ENCODE measurements at regions not wholly inside any gene's neighbourhood (a gene's known extent, or its start where the extent isn't known, plus 50 kb on each side); places are given as distances from the start of the nearest gene placed in this dataset.

DNA sequence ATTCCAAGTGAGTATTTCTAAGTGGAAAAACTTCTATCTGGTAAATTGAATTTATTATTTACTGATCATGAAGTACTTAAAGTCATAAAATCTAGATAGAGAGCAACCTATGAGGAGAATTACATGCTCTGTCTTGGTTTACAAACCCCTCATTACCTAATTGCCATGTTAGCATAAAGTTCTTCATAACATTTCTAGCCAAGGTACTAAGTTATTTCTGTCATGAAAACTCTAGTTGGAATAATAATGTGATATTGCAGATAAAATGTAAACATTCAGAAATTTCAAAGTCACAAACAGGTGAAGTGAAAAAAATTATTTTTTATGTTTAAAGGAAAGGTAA lies 228.6 kb downstream of the TTLL7 start:
- no peak for DNase-seq (ENCODE audit: low spot score)

DNA sequence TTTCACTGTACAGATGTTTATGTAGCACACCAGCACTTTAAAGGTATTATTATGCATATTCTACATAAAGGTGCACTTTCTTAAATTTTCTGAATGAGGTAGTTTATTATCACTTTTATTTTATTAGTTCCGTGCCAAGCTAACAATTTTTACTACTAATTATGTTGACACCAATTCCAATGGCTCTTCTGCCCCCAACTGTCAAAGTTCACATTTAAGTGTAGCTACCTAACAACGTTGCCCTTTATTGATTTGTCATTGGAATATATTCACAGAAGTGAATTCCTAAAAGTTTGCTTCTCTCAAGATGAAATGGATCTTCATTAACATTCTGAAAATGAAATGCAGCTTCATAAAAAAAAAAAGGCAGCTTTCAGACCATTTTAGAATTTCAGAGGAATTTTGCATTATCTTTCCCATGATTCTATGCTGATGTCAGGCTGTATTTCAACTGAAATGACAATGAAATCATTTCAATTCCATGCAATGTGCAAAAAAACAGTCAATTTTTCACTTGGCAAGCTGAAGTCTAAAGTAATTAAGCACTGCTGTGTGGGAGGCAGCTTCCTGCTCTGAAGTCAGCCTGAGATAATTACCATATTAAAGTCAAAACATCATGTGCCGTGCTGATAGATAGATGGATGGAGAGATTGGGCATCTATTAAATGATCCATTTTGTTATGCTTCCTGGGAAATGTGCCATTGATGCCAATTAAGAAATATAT lies 229.2 kb downstream of the TTLL7 start:
- DNase-seq (ENCODE audit: low spot score): peak; percentile 41

DNA sequence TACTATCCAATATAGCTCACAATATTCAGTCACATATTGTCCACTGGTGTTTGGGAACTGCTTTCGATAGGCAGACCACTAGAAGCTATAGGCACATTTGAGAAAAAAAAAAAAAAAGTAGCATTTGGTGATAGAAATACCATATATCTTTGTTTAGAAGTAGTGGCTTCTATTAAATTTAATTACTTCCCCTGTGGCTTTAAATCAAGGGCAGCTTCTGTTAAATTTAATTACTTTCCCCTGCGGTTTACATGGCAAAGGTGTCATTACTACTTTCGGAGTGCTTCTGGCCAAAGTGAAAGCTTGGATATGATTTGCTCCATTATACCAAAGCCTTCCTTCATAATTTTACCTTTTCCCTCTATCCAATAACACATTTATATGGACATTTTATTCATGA lies 229.9 kb downstream of the TTLL7 start:
- no peak for DNase-seq (ENCODE audit: low spot score)

DNA sequence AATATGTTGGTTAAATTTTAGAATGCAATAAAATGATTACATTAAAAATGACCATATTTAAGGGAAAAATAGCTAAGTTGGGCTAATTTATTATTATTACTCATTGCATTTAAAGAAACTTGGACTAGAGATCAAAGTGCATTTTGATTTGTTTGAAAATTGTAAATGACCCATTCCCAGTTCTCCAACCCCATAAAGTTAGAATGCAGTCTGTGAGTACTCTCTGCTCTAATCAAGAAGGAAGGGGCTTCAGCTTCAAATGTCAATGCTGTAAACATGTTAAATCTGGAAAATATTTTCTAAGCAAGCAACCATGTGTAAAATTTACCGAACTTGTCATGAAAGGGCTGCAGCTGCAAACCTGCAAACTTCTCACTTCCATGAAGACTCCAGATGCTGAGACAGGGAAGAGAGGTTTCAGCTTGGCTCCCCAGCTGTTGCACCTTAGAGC lies 232.7 kb downstream of the TTLL7 start:
- DNase-seq (ENCODE audit: low spot score): peak; percentile 71

DNA sequence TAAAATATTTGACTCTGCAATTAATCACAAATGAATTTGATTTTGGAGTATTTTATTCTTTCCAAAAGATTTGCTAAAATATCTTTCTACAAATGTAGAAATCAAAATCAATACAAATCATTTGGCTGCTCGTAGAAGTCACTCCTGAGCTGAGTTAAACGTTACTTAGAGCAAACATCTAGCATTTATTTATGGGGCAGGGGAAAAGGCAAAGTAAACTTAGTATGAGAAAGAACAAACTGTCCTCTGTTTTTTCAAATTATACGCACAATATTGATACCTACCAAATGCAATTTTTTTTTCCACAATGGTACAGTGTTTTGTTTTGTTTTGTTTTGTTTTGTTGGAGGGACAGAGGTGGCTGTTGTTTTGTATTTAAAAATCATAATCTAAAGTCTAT lies 233.8 kb downstream of the TTLL7 start:
- peak; percentile 34 for DNase-seq (ENCODE audit: low spot score)

DNA sequence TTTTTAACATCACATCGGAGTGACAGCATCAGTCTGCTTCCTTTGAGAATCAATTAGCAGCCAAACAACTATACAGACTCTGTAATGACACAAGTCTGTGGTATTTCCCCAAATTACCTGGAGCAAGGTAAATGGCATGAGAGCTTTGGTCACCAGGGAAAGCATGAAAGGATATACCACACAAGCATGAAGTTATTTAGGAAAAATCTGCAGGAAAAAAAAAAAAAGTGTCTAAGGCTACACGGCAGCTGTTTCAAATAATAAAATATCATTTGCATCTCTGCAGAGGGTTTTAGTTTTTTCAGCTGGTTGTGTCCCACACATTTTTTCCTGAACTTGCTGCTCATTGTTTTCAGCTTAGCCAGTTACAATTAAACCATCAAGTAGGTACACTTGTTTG lies 234.7 kb downstream of the TTLL7 start:
- peak; percentile 49 for DNase-seq (ENCODE audit: low spot score)

DNA sequence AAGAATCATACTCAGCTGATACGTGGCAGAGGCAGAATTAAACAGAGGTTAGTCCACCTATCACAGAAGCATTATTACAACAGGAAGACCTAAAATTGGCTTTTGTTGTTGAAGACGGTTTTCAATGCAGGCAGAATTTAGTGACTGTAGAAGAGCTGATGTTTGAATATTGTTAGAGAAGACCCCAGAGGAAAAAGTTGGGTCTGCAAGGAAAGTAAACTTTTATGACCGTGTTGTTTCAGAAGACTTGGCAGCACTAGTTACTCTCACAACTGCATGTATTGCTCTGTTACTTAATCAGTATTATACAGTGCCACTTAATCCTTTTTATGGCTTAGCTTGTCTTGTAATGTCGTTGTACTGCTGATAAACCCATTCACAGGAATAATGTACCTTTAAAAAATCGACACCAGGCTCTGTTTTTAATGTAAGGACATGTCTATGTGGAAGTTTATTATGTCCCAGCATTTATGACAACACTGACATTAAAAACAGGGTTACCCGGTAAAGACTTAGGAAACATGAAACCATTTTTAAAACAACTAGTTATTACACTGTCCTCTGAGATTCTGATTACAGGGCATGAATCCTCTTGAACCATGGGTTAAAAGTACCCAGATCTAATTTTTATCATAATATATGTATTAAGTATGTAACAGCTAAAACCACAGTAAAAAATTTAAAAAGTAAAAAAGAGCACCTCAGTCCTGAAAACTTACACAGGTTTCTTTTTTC lies 235.4 kb downstream of the TTLL7 start:
- peak; percentile 67 for DNase-seq (ENCODE audit: low spot score)

DNA sequence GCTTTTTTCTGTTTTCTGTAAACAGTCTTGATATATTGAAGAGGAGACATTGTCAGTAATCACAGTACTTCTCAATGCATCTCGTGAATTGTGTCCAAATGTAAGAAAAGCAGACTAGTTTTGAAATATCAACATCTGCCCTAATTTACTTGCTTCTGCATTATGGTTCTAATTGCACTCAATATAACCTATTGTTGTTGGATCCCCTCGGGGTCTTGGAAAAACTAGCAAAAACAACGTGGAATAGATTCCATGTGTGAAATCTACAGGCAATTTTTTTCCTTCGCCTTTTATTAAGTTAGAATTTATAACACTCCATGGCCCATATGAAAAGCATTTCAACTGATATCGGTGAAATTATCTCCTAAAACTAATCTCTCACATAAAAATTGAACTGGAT lies 236.5 kb downstream of the TTLL7 start:
- no peak for DNase-seq (ENCODE audit: low spot score)

DNA sequence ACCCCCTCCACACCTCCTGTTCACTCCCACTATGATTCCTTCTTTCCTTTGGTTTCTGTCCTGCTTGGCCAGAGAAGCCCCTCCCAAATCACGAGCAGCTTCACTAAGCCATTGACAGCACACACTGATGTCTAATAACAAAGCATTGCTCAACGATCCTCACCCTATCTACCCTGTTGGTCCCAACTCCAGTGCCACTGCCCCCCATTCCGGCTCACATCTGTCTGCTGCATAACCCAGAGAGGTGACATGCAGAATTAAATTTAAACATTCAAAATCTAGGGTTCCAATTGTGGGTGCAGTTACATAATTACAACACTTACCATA lies 236.9 kb downstream of the TTLL7 start:
- DNase-seq (ENCODE audit: low spot score): no peak

DNA sequence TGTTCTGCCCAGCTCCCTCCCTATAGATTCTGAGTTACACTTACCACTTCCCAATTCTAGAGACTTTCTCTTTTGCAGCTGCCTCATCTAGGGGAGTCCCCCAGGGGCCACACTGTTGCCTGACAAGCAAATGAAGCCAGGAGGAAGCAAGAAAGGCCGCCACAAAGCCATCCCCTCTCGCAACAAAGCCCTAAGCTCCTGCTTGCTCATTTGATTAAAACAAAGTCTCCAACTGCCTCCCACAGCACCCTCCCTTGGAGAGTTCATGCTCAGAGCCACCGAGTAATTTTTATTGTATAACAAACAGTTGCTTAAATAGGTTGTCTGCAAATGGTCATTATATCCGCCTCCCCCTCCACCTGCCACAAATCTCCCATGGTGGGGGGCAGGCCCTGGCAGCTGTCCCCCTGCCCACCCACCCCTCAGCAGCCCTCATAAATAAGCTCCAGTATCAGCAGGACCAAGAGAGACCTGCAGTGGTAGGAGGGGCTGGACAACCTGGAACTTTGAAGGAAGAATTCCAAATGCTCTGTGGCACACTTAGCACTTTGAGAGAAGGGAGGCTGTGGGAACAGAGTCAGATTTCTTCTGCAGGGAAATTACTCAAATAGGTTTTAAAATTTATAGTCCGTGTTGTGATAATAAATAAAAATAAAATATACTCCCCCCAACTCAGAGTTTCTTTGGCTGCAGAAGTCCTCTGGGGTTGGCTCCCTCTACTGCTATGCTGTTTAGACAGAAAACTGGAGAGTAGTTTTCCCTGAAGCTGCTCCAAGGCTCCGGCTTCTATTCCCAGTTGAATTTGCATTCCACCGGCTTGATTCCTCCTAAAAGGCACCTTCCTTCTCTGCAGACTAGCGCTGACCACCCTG lies 237.5 kb downstream of the TTLL7 start:
- DNase-seq (ENCODE audit: low spot score): peak; percentile 90

DNA sequence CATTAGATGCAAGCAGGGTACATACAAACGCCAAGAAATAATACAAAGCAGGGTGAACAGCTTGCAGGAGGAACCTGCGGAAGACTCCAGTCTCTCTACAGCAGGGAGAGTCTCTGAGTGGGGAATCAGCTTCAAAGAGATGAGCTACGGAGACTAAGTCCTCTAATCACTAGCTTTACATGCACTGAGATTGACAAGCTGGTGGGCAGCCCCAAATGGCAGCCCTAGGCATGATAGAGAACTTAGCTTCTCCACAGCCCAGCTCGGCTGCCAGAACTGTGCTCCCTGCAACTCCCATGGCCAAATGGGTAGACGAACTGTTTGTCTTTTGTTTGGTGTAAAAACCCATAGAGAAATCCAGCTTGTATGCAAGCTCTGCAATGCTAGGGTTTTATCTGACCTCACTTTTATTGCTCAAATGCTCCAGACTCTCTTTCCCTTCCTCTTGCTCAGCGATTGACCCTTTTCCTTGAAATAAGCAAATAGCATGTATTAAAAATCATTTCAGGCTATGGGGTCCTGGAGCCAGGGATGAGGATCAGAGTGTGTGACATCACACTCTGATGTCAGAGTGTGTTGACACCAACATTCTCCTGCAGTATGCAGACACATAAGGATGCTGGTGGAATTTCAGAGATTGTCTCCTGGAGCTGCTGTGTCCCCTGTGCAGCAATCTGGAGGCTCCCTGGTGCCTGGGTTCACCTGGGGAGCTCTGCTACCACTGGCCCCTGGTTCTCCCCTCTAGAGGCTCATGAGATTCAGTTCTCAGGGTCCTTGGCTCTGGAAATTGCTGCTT lies 238.5 kb downstream of the TTLL7 start:
- peak; percentile 15 for DNase-seq (ENCODE audit: low spot score)

DNA sequence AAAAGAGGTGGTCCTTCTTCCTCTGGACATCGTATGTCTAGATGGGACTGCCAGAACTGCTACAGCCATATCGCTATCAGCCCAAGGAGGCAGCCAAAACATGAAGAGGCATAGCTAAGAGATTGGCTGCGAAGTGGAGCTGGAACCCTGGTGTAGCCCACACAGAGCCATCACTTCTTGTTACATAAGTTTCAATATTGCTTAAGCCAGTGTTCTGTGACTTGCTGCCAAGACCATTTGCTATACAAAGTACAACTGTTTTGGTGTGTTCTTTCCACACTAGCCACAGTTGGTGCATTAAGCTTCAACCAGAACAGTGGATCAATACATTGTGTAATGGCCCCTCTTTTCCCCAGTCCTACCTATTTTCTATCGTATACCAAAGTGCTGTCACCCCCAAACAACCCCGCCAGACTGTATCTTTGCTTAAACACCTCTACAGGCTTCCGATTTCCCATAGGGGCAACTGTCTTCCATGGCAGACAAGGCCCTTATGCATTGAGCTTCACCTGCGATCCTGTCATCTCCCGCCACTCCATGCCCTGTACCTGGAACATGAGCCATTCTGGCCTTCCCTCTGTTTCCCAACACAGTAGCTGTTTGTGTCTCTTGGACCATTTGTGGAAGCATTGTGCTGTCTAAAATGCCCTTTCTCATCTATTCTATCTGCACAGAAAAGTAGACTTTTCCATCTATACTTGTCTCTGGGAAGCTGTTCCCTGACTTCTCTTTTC lies 241.8 kb downstream of the TTLL7 start:
- no peak for DNase-seq (ENCODE audit: low spot score)

DNA sequence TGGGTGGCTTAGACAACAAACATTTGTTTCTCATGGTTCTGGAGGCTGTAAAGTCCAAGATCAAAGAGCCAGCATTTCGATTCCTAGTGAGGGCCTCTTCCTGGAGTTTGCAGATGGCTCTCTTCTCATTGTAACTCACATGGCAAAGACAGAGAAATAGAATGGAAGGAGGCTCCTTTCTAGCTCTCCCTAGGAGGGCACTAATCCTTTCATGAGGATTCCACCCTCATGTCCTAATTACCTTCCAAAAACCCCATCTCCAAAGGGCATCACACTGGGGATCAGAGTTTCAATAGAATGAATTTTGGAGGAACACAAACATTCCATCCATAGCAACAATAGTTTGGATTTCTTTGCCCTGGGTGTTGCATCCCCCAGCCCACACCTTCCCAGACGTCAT lies 247.3 kb downstream of the TTLL7 start:
- DNase-seq (ENCODE audit: low spot score): no peak

DNA sequence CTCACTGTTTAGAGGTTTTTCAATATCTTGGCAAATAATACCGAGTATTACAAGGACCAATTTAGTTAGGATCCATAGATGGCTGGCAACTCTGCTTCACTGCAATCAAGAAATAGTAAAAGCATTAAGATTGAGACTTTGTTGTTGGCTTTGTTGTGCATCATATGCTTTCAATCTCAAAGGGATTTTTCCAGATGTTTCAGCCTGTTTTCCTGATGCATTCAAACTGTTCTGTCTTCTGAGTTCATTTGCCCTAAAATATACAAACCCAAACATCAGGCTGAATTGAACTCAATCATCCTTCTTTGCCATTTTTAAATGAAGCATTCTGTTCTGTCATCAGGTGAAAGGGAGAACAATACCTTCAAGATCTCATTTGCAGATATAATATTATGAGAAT lies 248.7 kb downstream of the TTLL7 start:
- DNase-seq (ENCODE audit: low spot score): no peak

DNA sequence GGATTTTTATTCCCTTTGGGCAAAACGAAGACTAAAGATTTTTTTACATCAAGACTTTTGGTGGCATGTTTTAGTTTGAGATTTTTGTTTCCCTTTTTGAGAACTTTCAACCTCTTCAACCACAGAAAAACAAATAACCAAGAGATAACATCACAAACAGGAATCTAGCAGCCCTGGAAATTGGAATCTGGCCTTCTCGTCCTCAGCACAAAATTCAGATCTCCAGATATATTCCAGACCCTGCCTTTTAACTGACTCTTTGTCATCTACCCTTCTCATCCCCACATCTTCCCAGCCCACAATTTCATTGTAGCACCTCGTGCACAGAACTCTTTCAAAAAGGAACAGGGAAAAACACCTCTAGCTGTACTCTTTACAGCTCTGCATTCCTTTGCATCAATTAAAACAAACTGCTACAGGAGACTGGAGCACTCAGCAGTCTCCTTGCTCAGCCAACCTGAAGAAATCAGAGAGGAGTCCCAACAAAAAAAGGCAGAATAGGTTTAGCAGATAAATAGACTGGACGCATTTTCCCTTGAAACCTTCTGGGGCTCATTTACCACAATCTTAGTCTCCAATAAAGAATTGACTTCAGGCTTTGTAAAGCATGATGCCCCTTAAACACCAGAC lies 251.0 kb downstream of the TTLL7 start:
- no peak for DNase-seq (ENCODE audit: low spot score)

DNA sequence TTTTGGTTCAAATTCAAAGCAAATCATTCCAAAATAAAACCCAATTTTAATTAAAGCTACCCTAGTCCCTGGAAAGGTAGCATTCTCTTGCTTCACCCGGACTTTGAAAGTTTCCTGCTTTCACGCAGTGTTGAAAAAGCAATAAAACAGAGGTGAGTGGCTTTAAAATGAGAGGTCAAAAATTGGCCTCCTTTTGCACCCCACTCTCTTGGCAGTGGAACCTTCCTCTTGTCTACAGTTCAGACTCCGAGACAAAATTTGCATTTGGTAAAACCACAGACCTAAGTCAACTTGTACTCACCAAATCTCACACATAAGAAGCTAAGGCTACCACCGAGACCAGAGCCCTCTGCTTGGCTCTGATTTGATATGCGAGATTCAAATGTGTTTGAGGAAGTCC lies 252.7 kb downstream of the TTLL7 start:
- peak; percentile 43 for DNase-seq (ENCODE audit: low spot score)

DNA sequence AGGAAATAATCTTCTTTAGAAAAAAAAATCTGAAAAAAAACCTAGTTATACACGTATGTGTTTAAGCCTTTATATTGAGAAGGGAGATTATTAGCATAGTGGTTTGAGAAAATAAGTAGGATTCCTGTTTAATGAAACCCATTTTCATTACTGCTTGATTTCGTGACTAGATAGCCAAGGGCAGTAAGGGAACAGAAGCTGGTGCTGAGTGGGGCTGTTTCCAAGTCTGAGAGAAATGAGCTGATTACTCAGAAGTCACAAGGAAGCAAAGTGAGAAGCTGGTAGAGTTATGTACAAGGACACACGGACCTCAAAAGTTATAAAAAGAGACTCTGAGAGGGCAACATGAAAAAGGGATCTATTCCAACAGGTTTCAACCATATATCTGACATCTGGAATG lies 256.5 kb downstream of the TTLL7 start:
- no peak for DNase-seq (ENCODE audit: low spot score)

DNA sequence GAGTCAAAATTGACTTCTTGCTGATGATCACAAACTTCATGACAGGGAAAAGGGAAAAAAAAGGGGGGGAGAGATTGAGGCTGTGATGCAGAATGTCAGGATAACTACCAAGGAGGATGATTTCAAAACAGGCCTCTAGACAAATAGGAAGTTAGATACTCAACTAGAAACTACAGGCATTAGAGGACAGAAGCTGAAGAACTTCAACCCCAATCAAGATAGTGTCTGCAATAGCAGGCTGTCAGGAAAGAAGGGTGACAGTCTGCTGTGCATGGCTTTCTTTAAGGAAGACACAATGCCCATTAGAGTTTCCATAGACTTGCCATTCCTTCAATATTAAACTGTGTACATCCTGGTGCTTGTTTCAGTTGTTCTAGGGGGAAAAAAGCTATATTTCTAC lies 257.2 kb downstream of the TTLL7 start:
- DNase-seq (ENCODE audit: low spot score): no peak

DNA sequence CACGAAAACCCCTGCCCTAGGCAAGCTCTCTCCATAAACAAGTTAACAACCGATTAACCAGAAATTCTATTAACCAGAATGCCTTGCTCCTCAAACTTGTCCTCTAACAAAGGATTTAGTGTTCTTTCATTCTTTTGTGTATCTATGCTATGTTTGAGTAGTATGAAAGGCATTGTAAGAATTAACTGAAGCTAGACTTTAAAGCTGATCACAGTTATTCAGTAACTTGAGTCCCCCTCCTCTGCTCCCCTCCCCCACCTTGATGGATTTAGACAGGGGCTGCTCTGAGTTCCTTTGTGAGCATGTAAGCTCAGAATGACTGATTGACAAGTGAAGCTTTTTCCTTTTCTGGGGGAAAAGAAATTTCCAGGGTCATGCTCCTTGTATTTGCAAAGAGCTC lies 257.6 kb downstream of the TTLL7 start:
- DNase-seq (ENCODE audit: low spot score): no peak

DNA sequence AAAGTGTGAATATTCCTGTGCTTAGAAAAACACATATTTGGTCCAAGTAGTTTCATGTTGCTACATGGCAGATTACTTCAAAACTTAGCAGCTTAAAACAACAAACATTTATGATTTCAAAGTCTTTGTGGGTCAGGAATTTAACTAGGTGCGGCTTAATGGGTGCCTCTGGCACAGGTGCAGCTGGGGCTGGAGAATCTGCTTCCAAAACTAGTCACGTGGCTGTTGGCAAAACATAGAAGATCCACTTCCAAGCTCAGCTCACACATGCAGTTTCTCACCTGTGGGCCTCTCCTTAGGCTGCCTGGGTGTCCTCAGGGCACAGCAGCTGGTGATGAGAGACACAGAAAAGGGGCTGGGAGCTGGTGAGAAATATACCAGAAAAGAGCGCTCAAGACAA lies 263.4 kb downstream of the TTLL7 start:
- DNase-seq (ENCODE audit: low spot score): no peak

DNA sequence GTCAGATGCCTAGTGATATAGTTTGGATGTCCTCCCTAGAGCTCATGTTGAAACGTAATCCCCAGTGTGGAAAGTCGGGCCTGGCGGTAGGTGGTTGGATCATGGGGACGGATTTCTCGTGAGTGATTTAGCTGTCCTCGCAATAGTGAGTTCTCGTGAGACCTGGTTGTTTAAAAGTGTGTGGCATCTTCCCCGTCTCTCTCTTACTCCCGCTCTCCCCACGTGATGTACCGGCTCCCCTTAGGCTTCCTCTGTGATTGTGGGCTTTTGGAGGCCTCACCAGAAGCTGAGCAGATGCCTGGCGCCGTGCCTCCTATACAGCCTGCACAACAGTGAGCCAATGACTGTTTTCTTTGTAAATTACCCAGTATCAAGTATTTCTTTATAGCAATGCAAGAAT lies 264.5 kb downstream of the TTLL7 start:
- DNase-seq (ENCODE audit: low spot score): no peak

Data from NAMALWA (cell line).